Urinary bladder (tissue), 3 donors: ENCODE measurements at regions not wholly inside any gene's neighbourhood (a gene's known extent, or its start where the extent isn't known, plus 50 kb on each side); places are given as distances from the start of the nearest gene placed in this dataset.

Experiments
- DNase-seq: peaks from one replicate; pipeline ENCODE4 v3.0.0-alpha.2; 2015; ENCODE audit errors: extremely low spot score
- H3K27ac ChIP-seq: one replicate; pipeline ENCODE4 v1.5.1; 2013; ENCODE audit warnings: low read depth, mild to moderate bottlenecking, moderate library complexity
- H3K36me3 ChIP-seq: one replicate; pipeline ENCODE4 v1.6.1; 2013; ENCODE audit warnings: mild to moderate bottlenecking, moderate library complexity; ENCODE audit not compliant: insufficient read depth
- H3K4me1 ChIP-seq: one replicate; pipeline ENCODE4 v1.6.1; 2013; ENCODE audit warnings: mild to moderate bottlenecking, moderate library complexity; ENCODE audit not compliant: insufficient read depth
- H3K4me3 ChIP-seq: one replicate; pipeline ENCODE4 v1.5.1; 2013; ENCODE audit warnings: low read depth, low read length
- WGBS: extraction: QIAGEN DNeasy Blood & Tissue Kit; methylation state at CpG from one replicate; pipeline ENCODE4 v1.1.7; 2013; 5-methylcytosine and 5-hydroxymethylcytosine counted together
- donor health status: healthy with polysubstance abuse.
- donor health status: healthy.

DNA sequence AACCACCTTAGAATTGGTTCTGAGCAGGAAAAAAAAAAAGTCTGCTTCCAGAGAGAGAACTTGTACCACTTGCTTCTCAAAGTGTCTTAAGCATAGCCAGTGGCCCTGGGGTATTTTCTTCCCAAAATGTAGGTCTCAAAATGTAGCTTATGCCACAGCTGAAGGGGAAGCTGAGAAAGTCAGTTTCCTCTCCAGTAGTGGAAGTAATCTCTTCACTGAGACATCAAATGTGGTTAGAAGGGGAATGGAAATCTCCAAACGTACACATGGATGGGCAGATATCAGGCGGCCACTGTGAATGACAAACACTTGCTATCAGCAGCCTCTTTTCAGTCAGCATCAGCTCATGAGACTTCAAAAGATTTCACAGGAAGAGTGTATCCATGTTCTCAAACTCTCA, 841.2 kb downstream of the TUSC7 start:
- 80% methylated on average over 2 of the region's 2 CpGs for WGBS
- Histone ChIP-seq H3K4me3 (no peak overlapping the region), H3K36me3 (no peaks in the 10 kb centered on the region), H3K27ac (no peak overlapping the region), H3K4me1 (no peaks in the 10 kb centered on the region)
- DNase-seq = no peak

DNA sequence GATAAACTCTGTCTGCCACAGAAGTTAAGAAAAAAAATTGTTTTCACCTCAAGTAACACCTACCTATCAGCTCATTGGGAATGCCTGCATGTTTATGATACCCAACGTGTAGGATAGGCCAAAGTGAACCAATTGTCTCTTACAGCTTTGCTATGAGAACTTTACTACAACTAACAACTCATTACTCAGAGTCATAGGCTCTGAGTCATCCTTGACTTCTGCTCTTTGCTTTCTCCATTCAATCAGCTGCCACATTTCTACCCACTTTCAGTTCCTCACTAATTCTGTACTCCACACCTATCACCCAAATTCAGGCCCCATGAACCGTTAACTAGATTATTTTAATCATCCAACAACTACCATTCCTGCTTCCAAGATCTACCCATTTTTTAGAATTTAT, 843.9 kb downstream of the TUSC7 start:
- H3K4me1 ChIP-seq = no peaks in the 10 kb centered on the region
- 73% methylated on average over 2 of the region's 2 CpGs for WGBS

DNA sequence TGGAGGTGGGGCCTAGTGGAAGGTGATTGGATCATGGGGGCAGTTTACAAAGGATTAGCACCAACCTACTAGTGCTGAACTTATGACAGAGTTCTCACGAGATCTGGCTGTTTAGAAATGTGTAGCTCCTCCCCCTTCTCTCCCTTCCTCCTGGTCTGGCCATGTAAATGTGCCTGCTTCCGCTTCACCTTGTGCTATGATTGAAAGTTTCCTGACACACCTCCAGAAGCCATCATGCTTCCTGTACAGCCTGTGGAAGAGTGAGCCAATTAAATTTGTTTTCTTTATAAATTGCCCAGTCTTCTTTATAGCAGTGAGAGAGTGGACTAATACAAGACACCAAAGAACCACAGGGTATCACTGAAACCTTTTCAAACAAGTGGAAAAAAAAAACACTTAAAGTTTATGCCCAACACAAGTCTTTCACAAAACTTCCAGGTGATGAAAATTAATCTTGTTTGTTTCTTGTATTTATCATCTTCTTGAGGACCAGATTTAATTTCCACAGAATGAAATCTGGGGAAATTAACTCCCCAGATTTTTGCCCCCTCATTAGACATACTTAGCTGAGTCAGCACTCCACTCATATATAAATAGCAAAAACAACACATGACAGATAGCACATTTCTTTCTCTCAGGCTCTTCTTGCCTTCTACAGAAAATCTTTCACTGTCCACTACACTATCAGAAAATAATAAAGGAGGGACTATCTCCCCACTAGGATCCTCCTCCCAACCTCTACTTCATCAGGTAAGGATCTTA, 847.2 kb downstream of the TUSC7 start:
- WGBS = 77% methylated on average over 2 of the region's 2 CpGs
- DNase-seq = no peak

More for the DNA sequence above, 843.9 kb downstream of the TUSC7 start:
- Histone ChIP-seq H3K27ac (no peak overlapping the region), H3K36me3 (no peaks in the 10 kb centered on the region), H3K4me3 (no peak overlapping the region)
- DNase-seq = no peak

DNA sequence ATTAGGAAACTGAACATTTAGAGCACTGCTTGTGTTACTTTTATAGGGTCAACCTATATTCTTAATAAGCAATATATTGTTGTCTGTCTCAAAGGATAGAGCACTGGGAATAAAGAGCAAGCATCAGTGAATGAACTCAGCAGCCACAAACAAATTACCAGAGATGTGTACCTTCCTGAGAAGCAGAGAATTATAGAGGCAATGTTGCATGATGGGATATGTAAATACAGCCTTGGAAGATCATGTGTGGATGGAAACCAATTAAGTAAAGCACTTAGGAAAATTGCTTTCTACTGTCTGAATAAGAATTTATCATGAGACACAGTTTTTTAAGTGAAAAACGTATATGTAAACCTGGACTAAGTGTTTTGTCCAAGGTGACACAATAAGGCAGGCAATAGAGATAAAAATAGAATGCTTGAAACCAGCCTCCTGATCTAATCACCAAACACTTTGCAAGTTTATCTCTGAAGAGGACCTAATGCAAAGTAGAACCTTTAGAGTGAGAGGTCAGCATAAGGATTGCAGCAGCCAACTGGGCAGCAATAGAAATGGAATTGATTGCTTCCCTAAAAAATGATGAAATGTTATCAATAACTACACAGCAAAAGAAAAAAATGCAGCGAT, 848.0 kb downstream of the TUSC7 start:
- no peak overlapping the region for H3K4me3 ChIP-seq
- no peaks in the 10 kb centered on the region for H3K36me3 ChIP-seq
- no peak for DNase-seq
- 72% methylated on average over 2 of the region's 2 CpGs for WGBS
- H3K27ac ChIP-seq = no peak overlapping the region
- no peaks in the 10 kb centered on the region for H3K4me1 ChIP-seq

More for the DNA sequence above, 847.2 kb downstream of the TUSC7 start:
- H3K36me3 ChIP-seq = no peaks in the 10 kb centered on the region
- H3K4me3 ChIP-seq = no peak overlapping the region
- no peak overlapping the region for H3K27ac ChIP-seq
- H3K4me1 ChIP-seq = no peaks in the 10 kb centered on the region

DNA sequence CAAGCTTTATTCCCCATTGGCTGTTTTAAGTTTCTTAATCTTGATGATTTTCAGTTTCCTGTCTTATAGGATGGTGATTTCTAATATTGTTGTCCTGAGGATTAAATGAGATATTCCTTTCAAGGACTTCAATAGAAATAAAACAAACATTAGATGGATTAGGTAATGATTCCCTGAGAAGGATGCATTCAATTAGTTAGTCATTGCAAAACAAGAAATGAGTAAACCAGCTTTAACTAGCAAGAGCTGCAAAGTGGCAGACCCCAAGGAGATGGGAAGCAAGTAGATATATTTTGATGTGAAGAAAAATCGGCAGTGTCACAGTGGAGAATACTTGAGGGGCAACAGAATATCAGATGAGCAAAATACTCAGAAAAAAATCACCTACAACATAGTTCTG, 849.1 kb downstream of the TUSC7 start:
- H3K27ac ChIP-seq = no peak overlapping the region
- H3K4me1 ChIP-seq = no peaks in the 10 kb centered on the region
- 91% methylated on average over 1 of the region's 1 CpG for WGBS
- no peak overlapping the region for H3K4me3 ChIP-seq
- no peak for DNase-seq
- H3K36me3 ChIP-seq = no peaks in the 10 kb centered on the region

DNA sequence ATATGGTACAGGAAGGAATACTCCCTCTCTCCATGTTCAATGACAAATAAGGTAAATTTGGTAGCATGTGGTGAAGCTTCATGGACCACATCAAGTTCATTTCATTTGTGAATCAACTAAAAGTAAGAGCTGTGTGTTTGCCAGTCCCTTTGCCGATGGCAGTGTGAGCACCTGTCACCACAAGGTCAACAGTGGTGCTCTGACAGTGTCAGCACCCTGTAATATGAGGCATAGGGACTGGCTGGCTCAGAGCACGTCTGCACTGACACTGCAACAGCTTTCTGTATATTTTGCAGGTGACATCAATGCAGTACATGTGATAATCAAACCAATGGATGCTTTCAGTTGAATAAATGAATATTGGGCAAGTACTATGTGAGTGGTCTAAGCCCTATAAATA, 852.4 kb downstream of the TUSC7 start:
- H3K4me3 ChIP-seq = no peak overlapping the region
- WGBS = 87% methylated on average over 2 of the region's 2 CpGs
- no peak for DNase-seq
- no peaks in the 10 kb centered on the region for H3K4me1 ChIP-seq
- H3K36me3 ChIP-seq = no peaks in the 10 kb centered on the region
- H3K27ac ChIP-seq = no peak overlapping the region

DNA sequence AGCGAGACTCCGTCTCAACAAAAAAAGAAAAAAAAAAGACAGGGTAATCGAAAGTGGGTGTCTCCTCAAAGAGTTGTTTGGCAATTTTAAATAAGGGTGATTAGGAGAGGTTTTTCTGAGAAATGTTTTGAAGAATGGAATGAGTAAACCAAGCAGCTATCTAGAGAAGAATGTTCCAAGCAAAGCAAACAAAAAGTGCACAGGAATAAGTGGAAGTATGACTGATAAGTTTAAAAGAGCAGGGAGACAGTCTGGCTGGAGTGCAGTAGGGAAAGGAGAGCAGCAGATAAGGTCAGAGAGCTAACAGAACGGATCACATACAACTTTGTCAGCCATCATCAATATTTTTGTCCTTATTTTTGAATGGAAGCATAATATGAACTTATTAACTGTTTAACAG, 853.5 kb downstream of the TUSC7 start:
- Histone ChIP-seq H3K4me1 (no peaks in the 10 kb centered on the region), H3K36me3 (no peaks in the 10 kb centered on the region), H3K27ac (no peak overlapping the region), H3K4me3 (no peak overlapping the region)
- no peak for DNase-seq
- WGBS = 67% methylated on average over 4 of the region's 4 CpGs

DNA sequence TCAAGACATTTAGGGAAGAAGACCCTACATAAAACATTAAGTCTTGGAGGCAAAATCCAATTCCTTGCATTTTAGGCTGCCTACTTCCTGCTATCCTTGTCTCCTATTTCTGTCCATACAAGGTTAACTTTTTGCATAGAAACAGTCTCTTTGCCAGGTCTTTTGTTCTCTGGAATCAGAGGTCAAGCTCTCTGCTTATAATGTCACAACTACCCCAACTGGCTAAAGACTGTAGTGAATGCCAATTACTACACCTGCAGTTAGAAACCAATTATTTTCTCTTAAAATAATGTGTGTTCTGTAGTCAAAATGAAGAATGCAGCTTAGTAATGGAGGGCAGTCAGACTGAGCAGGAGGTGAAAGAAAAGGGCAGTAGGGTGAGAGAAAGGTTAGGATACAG, 856.2 kb downstream of the TUSC7 start:
- Histone ChIP-seq H3K36me3 (no peaks in the 10 kb centered on the region), H3K4me1 (no peaks in the 10 kb centered on the region), H3K27ac (no peak overlapping the region), H3K4me3 (no peak overlapping the region)
- no peak for DNase-seq

DNA sequence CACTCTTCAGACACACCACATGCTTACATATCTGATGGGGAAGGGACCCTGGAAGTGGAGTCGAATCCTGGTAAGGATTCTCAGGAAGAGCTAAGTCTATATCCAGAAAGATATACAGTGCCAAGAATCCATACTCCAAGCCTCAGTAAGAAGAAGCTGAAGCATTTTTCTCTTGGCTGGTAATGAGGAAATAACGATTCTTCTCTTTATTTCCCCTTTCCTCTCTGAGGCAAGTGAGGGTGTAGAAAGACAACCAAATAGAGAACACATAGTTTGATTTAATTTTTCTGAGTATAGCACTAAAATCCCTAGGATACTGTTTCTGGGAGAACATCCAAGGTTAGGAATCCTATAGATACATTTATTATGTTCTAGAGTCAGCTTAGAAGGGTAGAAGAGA, 857.3 kb downstream of the TUSC7 start:
- 79% methylated on average over 2 of the region's 2 CpGs for WGBS
- Histone ChIP-seq H3K27ac (no peak overlapping the region), H3K4me1 (no peaks in the 10 kb centered on the region), H3K36me3 (no peaks in the 10 kb centered on the region), H3K4me3 (no peak overlapping the region)
- DNase-seq = no peak

DNA sequence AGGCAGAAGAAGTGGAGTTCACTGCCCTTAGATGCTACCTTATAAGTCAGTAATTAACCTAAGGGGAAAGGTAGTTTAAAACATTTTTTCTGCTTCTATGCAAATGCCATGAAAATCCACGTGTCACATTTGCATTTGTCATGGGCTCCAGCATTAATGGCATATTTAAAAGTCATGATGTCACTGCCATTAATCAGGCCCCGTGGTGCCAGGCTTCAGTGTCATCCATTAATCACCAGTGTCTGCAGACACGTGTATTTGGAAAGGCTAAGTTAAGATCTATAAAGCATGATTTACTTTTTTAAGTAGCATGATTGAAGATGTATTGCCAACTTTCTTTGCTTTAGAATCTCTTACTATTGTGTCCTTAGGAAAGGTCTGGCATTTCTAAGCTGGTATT, 857.8 kb downstream of the TUSC7 start:
- H3K4me1 ChIP-seq = no peaks in the 10 kb centered on the region
- no peak overlapping the region for H3K4me3 ChIP-seq
- DNase-seq = no peak
- H3K36me3 ChIP-seq = no peaks in the 10 kb centered on the region
- WGBS = 49% methylated on average over 3 of the region's 3 CpGs
- no peak overlapping the region for H3K27ac ChIP-seq

DNA sequence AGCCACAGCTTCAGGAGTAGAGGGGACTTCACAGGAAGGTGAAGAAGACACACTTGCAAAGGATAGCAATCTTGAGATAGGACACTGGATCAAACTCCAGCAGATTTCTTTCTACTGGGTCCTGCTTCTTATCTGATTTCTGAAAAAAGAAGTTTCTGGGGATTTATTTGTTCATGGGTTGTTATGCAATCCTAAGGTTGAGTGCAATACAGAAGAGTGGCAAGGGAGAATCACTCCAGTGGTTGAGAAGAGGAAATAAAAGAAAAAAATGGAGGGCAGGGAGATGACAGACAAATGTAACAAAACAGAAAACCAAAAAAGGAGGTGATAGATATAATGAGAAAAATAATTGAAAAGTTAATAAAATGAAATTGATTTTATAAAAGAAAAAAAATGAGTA, 858.3 kb downstream of the TUSC7 start:
- DNase-seq = no peak
- Histone ChIP-seq H3K36me3 (no peaks in the 10 kb centered on the region), H3K4me1 (no peaks in the 10 kb centered on the region), H3K27ac (no peak overlapping the region), H3K4me3 (no peak overlapping the region)

DNA sequence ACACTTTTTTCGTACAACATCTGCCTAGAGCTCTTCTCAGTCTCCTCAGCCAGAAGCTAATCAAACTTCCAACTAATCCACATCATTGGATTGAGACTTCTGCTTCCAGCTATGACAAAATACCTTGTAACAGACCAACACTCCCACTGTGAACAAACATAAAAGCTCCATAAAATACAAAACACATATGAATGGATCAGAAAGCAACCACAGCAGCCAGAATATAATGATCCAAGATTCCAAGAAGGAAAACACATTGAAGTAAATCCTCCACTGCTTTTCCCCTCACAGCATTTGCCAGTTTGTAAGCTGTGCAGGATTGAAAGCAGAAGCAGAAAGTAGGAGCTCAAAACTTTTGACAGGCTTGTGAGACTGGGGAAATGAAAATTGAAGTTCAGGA, 863.2 kb downstream of the TUSC7 start:
- Histone ChIP-seq H3K4me1 (no peaks in the 10 kb centered on the region), H3K27ac (no peak overlapping the region), H3K36me3 (no peaks in the 10 kb centered on the region), H3K4me3 (no peak overlapping the region)
- DNase-seq = no peak
- WGBS = 72% methylated on average over 1 of the region's 1 CpG

DNA sequence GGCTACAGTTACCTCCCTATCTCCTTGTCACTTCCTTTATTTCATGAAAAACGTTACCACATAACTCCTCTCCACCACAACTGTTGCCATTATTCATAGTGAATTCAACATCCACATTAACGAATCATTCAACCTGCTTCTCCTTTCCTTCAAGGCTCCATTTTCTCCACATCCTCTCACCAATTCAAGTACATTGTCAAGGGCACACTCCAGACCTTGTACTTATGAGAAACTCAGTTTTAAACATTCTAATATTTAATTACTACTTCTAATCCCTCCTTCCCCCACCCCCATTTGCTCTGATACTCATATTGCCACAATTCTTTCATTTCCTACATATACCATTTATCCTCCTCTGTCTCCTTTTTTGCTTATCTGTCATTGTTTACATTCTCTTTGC, 871.2 kb downstream of the TUSC7 start:
- H3K4me1 ChIP-seq = no peaks in the 10 kb centered on the region

DNA sequence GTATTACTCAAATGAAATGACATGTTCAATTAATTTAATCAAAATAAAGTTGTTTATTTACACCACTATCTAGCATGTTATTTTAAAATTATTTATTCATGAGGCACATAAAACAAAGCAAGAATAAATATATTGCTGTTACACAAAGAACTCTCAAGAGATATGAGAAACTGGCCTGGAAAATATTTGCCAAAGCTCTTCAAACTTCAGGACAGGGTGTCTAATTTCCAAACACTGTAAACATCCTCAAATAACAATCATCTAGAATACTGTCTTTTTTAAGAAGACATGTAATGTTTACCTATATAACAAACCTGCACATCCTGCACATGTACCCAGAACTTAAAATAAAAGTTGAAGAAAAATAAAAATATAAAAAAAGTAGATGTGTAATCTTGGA, 876.6 kb downstream of the TUSC7 start:
- H3K4me1 ChIP-seq = no peaks in the 10 kb centered on the region
- H3K27ac ChIP-seq = no peak overlapping the region
- H3K4me3 ChIP-seq = no peak overlapping the region
- no peak for DNase-seq
- H3K36me3 ChIP-seq = no peaks in the 10 kb centered on the region

More for the DNA sequence above, 871.2 kb downstream of the TUSC7 start:
- H3K36me3 ChIP-seq = no peaks in the 10 kb centered on the region
- no peak overlapping the region for H3K4me3 ChIP-seq
- DNase-seq = no peak
- WGBS = 74% methylated on average over 2 of the region's 2 CpGs
- H3K27ac ChIP-seq = no peak overlapping the region
